H9 (cell line): ENCODE measurements at regions not wholly inside any gene's neighbourhood (a gene's known extent, or its start where the extent isn't known, plus 50 kb on each side); places are given as distances from the start of the nearest gene placed in this dataset.

ENCODE experiments used
- DNase-seq: peaks from one replicate; pipeline ENCODE4 v3.0.0-alpha.2; 2017
- H2AFZ ChIP-seq: one replicate; pipeline ENCODE4 v1.6.1; 2013; ENCODE audit warnings: mild to moderate bottlenecking, low read length, control low read depth, moderate library complexity
- H2AK5ac ChIP-seq: 2 replicates; pipeline ENCODE4 v1.6.1; 2013; ENCODE audit warnings: low read length, control low read depth, mixed read lengths; ENCODE audit not compliant: insufficient read length
- H2BK120ac ChIP-seq: one replicate; pipeline ENCODE4 v1.6.1; 2013; ENCODE audit warnings: low read depth, mild to moderate bottlenecking, low read length, control low read depth, inconsistent platforms; ENCODE audit not compliant: poor library complexity, severe bottlenecking
- H2BK12ac ChIP-seq: 2 replicates; pipeline ENCODE4 v1.6.1; 2013; ENCODE audit warnings: low read length, control low read depth, mixed read lengths, low read depth; ENCODE audit not compliant: insufficient read length
- H2BK15ac ChIP-seq: 2 replicates; pipeline ENCODE4 v1.6.1; 2013; ENCODE audit warnings: low read depth, low read length, control low read depth
- H2BK20ac ChIP-seq: one replicate; pipeline ENCODE4 v1.6.1; 2013; ENCODE audit warnings: low read depth, mild to moderate bottlenecking, low read length, control low read depth, inconsistent platforms; ENCODE audit not compliant: poor library complexity, severe bottlenecking
- H2BK5ac ChIP-seq: 2 replicates; pipeline ENCODE4 v1.6.1; 2013; ENCODE audit warnings: low read length, control low read depth, mixed read lengths; ENCODE audit not compliant: insufficient read length
- H3K14ac ChIP-seq: 2 replicates; pipeline ENCODE4 v1.6.1; 2013; ENCODE audit warnings: low read length, control low read depth; ENCODE audit not compliant: insufficient read depth
- H3K18ac ChIP-seq: 2 replicates; pipeline ENCODE4 v1.6.1; 2013; ENCODE audit warnings: low read depth, mild to moderate bottlenecking, mixed read lengths, low read length, control low read depth; ENCODE audit not compliant: insufficient read length
- H3K23ac ChIP-seq: 2 replicates; pipeline ENCODE4 v1.6.1; 2013; ENCODE audit warnings: low read length, control low read depth, mixed read lengths, low read depth; ENCODE audit not compliant: insufficient read length
- H3K23me2 ChIP-seq: 2 replicates; pipeline ENCODE4 v1.6.1; 2013; ENCODE audit warnings: low read depth, mild to moderate bottlenecking, mixed read lengths, low read length, control low read depth; ENCODE audit not compliant: insufficient read length, poor library complexity, severe bottlenecking
- H3K27ac ChIP-seq: 2 replicates; pipeline ENCODE4 v1.5.1; 2013; ENCODE audit warnings: low read length, control low read depth, mixed read lengths, low read depth; ENCODE audit not compliant: insufficient read length
- H3K27me3 ChIP-seq: 2 replicates; pipeline ENCODE4 v1.6.1; 2013; ENCODE audit warnings: low read length, control low read depth, inconsistent platforms; ENCODE audit not compliant: insufficient read depth
- H3K4ac ChIP-seq: 2 replicates; pipeline ENCODE4 v1.6.1; 2013; ENCODE audit warnings: low read depth, mild to moderate bottlenecking, control low read depth, inconsistent platforms, low read length, moderate library complexity
- H3K4me1 ChIP-seq: 2 replicates; pipeline ENCODE4 v1.6.1; 2013; ENCODE audit warnings: low read length, control low read depth, inconsistent platforms; ENCODE audit not compliant: insufficient read depth
- H3K4me2 ChIP-seq: 2 replicates; pipeline ENCODE4 v1.6.1; 2013; ENCODE audit warnings: low read length, control low read depth, mixed read lengths; ENCODE audit not compliant: insufficient read length, insufficient read depth
- H3K56ac ChIP-seq: 2 replicates; pipeline ENCODE4 v1.6.1; 2013; ENCODE audit warnings: low read depth, mild to moderate bottlenecking, mixed read lengths, low read length, control low read depth; ENCODE audit not compliant: insufficient read length
- H3K79me1 ChIP-seq: 2 replicates; pipeline ENCODE4 v1.6.1; 2013; ENCODE audit warnings: low read depth, mild to moderate bottlenecking, moderate library complexity, low read length, control low read depth, inconsistent platforms; ENCODE audit not compliant: insufficient read depth, poor library complexity, severe bottlenecking
- H3K79me2 ChIP-seq: 2 replicates; pipeline ENCODE4 v1.6.1; 2013; ENCODE audit warnings: low read length, control low read depth, inconsistent platforms; ENCODE audit not compliant: insufficient read depth
- H3K9ac ChIP-seq: 2 replicates; pipeline ENCODE4 v1.6.1; 2013; ENCODE audit warnings: low read length, control low read depth, mixed read lengths; ENCODE audit not compliant: insufficient read length; ENCODE audit errors: extremely low read depth
- H3K9me3 ChIP-seq: one replicate; pipeline ENCODE4 v1.6.1; 2013; ENCODE audit warnings: low read depth, low read length, inconsistent platforms; ENCODE audit not compliant: control insufficient read depth
- H3T11ph ChIP-seq: one replicate; pipeline ENCODE4 v1.6.1; 2013; ENCODE audit warnings: mild to moderate bottlenecking, low read length, control low read depth, inconsistent platforms
- H4K20me1 ChIP-seq: one replicate; pipeline ENCODE4 v1.6.1; 2013; ENCODE audit not compliant: control insufficient read depth, insufficient read length, insufficient read depth
- H4K5ac ChIP-seq: 2 replicates; pipeline ENCODE4 v1.6.1; 2013; ENCODE audit warnings: low read depth, mild to moderate bottlenecking, mixed read lengths, low read length, control low read depth; ENCODE audit not compliant: insufficient read length
- H4K8ac ChIP-seq: replicated peaks from 2 replicates; pipeline ENCODE4 v1.6.1; 2013; ENCODE audit warnings: low read length, control low read depth, mixed read lengths, low read depth; ENCODE audit not compliant: insufficient read length
- H4K91ac ChIP-seq: 2 replicates; pipeline ENCODE4 v1.6.1; 2013; ENCODE audit warnings: low read depth, mild to moderate bottlenecking, moderate library complexity, mixed read lengths, low read length, control low read depth; ENCODE audit not compliant: insufficient read length
- H3K27ac Mint-ChIP-seq, 3 experiments: 2 replicates in 2 of 3; 3 replicates in 1 of 3; pipeline ENCODE4 v1.8.0; 2020 to 2021; ENCODE audit warnings: mixed read lengths in 3 of 3, mild to moderate bottlenecking in 1 of 3, moderate library complexity in 1 of 3
- H3K27me3 Mint-ChIP-seq: 2 replicates; pipeline ENCODE4 v1.8.0; 2021; ENCODE audit warnings: low read depth, mild to moderate bottlenecking, moderate library complexity, mixed read lengths
- H3K36me3 Mint-ChIP-seq, 3 experiments: 2 replicates in 2 of 3; 3 replicates in 1 of 3; pipeline ENCODE4 v1.8.0; 2020 to 2021; ENCODE audit warnings: low read depth in 3 of 3, mixed read lengths in 3 of 3; ENCODE audit not compliant: insufficient read depth in 1 of 3
- H3K4me1 Mint-ChIP-seq, 2 experiments: 2 replicates each; pipeline ENCODE4 v1.8.0; 2020; ENCODE audit warnings: mixed read lengths in 2 of 2
- H3K4me3 Mint-ChIP-seq, 2 experiments: 2 replicates in 1 of 2; 3 replicates in 1 of 2; pipeline ENCODE4 v1.8.0; 2020 to 2021; ENCODE audit warnings: mild to moderate bottlenecking in 2 of 2, mixed read lengths in 2 of 2, moderate library complexity in 1 of 2
- H3K9me3 Mint-ChIP-seq, 2 experiments: 2 replicates in 1 of 2; 3 replicates in 1 of 2; pipeline ENCODE4 v1.8.0; 2020; ENCODE audit warnings: mild to moderate bottlenecking in 2 of 2, mixed read lengths in 2 of 2, moderate library complexity in 1 of 2
- CTCF ChIP-seq: fragments of 200-600 bp; sonication (generic); conservative IDR thresholded peaks from 3 replicates; pipeline ENCODE4 v1.8.0; 2021; ENCODE audit warnings: antibody characterized with exemption, mild to moderate bottlenecking
- WGBS: extraction: QIAGEN DNeasy Blood & Tissue Kit; methylation state at CpG from one replicate; pipeline ENCODE4 v1.1.7; 2013; ENCODE audit warnings: missing lambda C conversion rate, low lambda C conversion rate, mixed read lengths; ENCODE audit not compliant: insufficient read length; ENCODE audit errors: extremely low coverage; 5-methylcytosine and 5-hydroxymethylcytosine counted together

- H3K9me3 Mint-ChIP-seq, result peaks cover 0 to 7% of the 10 kb centered on the region in 2 experiments; a peak in 2 of 5 replicates
These were observed 1590.4 kb downstream of the SLITRK1 start for GRCh38 chr13:82291852-82292251.

More at GRCh38 chr13:82291852-82292251, 1590.4 kb downstream of the SLITRK1 start:
- Histone ChIP-seq H3K4ac (no peak overlapping the region), H2BK5ac (no peak overlapping the region), H3K27ac (no peak overlapping the region), H2AK5ac (no peak overlapping the region), H3K14ac (no peak overlapping the region), H3K9me3 (no peaks in the 10 kb centered on the region), H4K20me1 (no peaks in the 10 kb centered on the region), H2BK120ac (no peak overlapping the region), H4K91ac (no peak overlapping the region), H2BK15ac (no peak overlapping the region), H4K8ac (no peak overlapping the region), H3K79me2 (no peaks in the 10 kb centered on the region), H2AFZ (no peak overlapping the region), H2BK20ac (no peak overlapping the region), H2BK12ac (no peak overlapping the region), H3K4me1 (no peaks in the 10 kb centered on the region), H3K23ac (no peak overlapping the region), H3K56ac (no peak overlapping the region), H3T11ph (no peak overlapping the region), H3K23me2 (no peaks in the 10 kb centered on the region), H4K5ac (no peak overlapping the region), H3K27me3 (no peaks in the 10 kb centered on the region), H3K18ac (no peak overlapping the region), H3K79me1 (no peaks in the 10 kb centered on the region), H3K9ac (no peak overlapping the region), H3K4me2 (no peak overlapping the region)
- Mint-ChIP-seq H3K27ac (no peak overlapping the region), H3K4me1 (peaks cover 0 to 4% of the 10 kb centered on the region in 2 experiments; a peak in 1 of 4 replicates), H3K4me3 (no peak overlapping the region), H3K27me3 (no peaks in the 10 kb centered on the region; the same call in 1 of the 2 replicates), H3K36me3 (no peaks in the 10 kb centered on the region)
- TF ChIP-seq CTCF, result no peak
- no CpG with 5 or more reads among the region's 3 CpGs for WGBS
- DNase-seq, result no peak
